ENCODE measurements at regions not wholly inside any gene's neighbourhood (a gene's known extent, or its start where the extent isn't known, plus 50 kb on each side); places are given as distances from the start of the nearest gene placed in this dataset.

DNA sequence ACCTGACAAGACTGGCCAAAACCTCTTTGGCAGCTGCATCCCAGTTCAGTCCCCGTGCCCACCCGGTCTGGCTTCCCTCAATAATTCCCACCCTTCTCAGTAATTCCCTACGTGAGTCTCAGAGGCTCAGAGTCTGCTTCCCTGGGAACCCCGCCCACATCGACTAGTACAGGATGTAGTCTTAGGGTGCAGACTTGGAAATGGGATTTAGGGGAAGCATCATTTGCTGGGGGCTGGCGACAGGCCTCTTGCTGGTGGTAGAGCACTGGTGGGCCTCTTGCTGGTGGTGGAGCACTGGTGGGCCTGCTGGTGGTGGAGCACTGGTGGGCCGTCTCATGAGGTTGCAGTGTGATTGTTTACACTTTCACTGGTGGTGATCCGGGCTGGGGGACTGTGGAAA is 199.5 kb upstream of the B3GAT1 start:
- TF ChIP-seq POLR2AphosphoS5 (IDR thresholded peaks at IDR 0.05) = no peak
- no peak for TF ChIP-seq POLR2A (IDR thresholded peaks at IDR 0.05; ENCODE audit: low read depth)
- TF ChIP-seq, protein P1, sequence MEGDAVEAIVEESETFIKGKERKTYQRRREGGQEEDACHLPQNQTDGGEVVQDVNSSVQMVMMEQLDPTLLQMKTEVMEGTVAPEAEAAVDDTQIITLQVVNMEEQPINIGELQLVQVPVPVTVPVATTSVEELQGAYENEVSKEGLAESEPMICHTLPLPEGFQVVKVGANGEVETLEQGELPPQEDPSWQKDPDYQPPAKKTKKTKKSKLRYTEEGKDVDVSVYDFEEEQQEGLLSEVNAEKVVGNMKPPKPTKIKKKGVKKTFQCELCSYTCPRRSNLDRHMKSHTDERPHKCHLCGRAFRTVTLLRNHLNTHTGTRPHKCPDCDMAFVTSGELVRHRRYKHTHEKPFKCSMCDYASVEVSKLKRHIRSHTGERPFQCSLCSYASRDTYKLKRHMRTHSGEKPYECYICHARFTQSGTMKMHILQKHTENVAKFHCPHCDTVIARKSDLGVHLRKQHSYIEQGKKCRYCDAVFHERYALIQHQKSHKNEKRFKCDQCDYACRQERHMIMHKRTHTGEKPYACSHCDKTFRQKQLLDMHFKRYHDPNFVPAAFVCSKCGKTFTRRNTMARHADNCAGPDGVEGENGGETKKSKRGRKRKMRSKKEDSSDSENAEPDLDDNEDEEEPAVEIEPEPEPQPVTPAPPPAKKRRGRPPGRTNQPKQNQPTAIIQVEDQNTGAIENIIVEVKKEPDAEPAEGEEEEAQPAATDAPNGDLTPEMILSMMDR (IDR thresholded peaks at IDR 0.05) = no peak
- TF ChIP-seq EP300 (IDR thresholded peaks at IDR 0.05) = no peak

Measured in esophagus muscularis mucosa (tissue), 4 donors.